ENCODE measurements at regions not wholly inside any gene's neighbourhood (a gene's known extent, or its start where the extent isn't known, plus 50 kb on each side); places are given as distances from the start of the nearest gene placed in this dataset.
"Not testable (repeated sequence)": the region's sequence is repeated elsewhere in the genome, so short reads cannot be mapped to it uniquely, and the experiment has no call there.

DNA sequence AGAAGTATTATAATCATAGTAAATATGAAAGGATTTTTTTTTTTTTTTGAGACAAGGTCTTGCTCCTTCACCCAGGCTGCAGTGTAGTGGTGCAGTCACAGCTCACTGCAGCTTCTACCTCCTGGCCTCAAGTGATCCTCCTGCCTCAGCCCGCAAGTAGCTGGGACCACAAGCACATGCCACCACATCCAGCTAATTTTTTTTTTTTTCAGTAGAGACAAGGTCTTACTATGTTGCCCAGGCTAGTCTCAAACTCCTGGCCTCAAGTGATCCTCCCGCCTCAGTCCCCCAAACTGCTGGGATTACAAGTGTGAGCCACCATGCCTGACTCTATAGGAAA is 86.2 kb upstream of the FOXN2 start:
- FAIRE-seq, result no peak

- no peak for FAIRE-seq
These were observed 85.4 kb upstream of the FOXN2 start for GRCh38 chr2:48229063-48229462.

DNA sequence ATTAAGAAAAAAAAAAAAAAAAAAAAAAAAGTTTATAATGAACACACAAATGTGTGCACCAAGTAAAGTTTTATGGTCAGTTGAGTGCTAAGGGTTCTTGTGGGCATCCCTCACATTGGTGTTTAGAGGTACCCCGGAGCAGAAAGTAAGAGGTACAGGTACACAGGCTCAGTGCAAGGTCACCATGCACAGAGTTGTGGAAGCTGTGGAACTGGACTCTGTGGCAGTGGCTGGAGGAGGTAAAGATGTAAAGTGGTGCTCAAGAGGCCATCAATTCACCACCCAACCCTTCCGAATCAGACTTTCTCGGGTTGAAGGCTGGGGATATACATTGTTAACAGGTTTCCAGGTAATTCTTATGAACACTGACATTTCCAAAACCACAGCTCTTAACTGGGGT is 83.6 kb upstream of the FOXN2 start:
- FAIRE-seq, result no peak

DNA sequence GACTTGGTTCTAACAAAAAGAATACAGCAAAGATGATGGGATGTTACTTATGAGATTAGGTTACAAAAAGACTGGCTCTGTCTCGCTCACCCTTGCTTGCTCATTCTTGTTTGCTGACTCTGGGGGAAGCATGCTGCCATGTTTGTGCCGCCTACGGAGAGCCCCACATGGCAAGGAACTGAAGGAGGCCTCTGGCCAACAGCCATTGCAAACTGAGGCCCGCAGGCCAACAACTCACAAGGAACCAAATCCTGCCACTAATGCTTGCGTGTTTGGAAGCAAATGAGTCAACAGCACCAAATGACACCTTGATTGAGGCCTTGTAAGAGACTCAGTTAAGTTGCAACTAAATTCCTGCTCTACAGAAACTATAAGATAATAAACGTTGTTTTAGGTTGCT is 82.1 kb upstream of the FOXN2 start:
- no peak for FAIRE-seq

DNA sequence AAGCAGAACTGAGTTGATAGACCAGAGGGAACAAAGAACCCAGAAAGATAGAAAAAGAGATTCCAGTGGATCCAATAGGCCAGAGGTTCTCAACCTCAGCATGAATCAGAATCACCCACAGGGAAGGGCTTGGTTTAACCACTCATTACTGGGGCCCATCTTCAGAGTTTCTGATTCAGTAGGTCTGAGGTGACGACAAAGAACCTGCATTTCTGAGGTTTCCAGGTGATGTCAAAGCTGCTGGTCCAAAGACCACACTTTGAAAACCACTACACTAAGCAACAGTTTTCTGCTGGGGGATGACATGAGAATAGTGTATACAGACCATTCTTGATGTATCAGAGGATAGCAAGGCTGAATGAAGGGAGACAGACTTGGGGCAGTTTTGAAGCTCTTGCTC is 81.5 kb upstream of the FOXN2 start:
- FAIRE-seq, result no peak

GRCh38 chr2:48233824-48234223 is 80.7 kb upstream of the FOXN2 start:
- not testable (repeated sequence) for FAIRE-seq

DNA sequence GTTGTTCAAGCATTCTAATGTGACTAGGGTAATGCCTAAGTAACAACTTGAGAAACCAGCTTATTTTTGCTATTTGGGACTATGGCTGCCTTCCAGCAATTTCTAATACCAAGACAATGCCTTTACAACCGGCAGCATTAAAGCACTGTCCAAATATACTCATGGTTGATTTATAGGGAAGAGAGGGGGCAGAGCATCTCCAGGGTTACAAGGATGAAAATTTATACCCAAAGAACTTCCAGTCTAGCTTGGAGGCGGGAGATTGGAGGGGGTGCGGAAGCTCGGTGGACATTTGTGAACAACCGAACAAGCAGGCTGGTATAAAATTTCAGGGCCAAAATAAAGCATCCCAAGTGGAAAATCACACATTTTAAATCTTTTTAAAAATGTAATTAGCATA is 79.4 kb upstream of the FOXN2 start:
- FAIRE-seq, result no peak

DNA sequence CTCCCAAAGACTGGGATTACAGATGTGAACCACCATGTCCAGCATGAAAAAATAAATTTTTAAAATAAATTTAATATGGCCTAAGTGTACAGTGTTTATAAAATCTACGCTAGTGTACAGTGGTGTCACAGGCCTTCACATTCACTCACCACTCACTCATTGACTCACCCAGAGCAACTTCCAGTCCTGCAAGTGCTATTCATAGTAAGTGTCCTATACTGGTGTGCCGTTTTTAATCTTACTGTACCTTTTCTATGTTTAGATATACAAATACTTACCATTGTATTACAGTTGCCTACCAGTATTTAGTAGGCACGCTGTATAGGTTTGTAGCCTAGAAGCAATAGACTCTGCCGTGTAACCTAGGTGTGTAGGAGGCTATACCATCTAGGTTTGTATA is 76.1 kb upstream of the FOXN2 start:
- FAIRE-seq, result no peak

- FAIRE-seq, result no peak
These were observed 73.6 kb upstream of the FOXN2 start for GRCh38 chr2:48240912-48241311.

DNA sequence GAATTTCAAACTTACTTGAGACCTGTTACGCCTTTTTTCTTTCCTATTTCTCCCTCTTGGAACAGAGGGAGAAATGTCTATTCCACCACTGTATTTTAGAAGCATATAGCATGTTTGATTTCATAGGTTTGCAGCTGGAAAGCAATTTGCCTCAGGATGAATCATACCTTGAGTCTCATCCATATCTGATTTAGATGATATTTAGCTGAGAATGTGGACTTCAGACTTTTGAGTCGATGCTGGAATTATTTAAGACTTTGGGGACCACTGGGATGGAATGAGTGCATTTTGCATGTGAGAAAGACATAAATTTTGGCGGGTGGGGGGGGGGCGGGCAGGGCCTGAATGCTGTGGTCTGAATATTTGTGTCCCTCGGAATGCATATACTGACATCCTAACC is 67.3 kb upstream of the FOXN2 start:
- no peak for FAIRE-seq

DNA sequence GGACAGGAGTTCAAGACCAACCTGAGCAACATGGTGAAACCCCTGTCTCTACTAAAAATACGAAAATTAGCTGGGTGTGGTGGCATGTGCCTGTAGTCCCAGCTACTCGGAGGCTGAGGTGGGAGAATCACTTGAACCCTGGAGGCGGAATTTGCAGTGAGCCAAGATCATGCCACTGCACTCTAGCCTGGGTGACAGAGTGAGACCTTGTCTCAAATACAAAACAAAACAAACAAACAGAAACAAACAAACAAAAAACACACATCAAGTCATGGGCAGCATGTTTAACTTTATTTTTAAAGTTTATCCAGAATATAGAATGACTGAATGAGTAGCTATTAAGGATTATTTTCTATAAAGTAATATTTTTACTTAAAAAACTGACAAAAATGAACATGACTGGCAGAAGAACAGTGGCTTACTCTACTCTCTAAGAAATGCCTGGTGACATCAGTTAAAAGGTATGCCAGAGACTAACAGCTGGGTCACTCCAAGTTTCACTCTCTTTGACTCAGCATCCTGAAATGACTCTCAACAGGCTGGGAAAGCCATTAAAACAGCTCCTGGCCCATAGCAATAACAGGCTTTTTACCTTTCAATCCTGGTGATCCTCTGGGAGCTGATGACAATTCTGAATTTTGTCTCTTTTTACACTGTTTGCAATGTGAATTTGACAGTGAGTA is 66.1 kb upstream of the FOXN2 start:
- no peak for FAIRE-seq

DNA sequence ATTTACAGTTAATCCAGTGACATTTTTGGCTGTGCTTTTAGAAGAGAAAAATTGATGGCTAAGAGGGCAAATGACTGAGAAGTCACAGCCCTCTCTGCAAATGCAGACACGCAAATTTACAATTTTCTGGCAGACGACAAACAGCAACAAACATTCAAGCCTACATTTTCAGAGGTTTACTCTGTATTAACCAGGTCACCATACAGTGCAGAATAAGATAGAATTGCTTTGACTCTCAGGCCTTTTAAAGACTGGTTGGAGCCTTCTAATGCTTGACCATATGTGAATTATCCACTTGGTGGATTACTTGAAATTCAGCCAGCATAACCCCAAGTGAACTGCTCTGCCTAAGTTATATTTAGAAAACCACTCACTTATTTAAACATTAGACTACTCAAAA is 65.5 kb upstream of the FOXN2 start:
- FAIRE-seq, result no peak

DNA sequence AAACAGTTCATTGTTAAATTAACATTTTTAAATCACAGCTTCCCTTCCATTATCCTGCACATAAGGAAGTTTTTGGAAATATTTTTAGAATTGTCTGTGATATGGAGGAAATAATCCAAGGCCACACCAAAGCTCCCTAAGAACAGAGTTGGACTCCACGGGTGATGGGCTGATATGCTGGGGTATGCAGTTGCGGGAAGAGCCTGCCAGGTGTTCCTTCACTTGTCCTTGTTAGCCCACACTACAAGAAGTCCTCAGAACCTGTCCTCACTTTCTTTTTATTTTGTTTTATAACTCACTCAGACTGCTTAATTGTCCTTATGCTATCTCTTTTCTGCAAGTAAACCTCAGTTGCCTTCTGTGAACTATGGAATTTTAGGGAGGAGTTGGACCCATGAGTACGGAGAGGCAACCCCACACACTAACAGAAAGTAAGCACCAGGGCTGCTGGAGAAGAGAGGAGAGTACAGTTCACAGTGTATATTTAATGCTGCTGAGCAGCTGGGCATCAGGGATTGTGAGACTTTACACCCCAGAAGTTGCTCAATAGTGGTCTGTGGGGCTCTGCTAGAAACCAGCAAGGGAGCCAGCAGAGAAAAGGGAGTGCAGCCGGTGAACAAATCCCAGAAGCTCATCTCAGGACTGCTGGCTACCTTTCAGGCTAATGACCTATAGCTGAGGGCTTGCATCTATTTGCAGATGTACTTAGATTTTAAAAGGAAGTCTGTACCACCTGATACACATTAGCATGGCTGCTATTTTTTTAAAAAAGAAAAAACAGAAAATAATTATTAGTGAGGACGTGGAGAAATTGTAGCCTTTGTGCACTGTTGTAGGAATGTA is 64.6 kb upstream of the FOXN2 start:
- no peak for FAIRE-seq

- no peak for FAIRE-seq
These were observed 64.0 kb upstream of the FOXN2 start for GRCh38 chr2:48250474-48250844.

DNA sequence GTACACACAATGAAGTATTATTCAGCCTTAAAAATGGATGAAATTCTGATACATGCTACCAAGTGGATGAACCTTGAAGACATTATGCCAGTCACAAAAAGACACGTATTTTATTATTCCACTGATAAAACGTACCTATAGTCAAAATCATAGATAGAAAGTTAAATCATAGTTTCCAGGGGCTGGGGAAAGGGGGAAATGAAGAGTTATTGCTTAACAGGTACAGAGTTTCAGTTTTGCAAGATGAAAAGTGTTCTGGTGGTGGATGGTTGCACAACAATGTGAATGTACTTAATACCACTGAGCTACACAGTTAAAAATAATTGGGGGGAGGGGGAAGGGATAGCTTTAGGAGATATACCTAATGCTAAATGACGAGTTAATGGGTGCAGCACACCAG is 63.5 kb upstream of the FOXN2 start:
- FAIRE-seq, result no peak

DNA sequence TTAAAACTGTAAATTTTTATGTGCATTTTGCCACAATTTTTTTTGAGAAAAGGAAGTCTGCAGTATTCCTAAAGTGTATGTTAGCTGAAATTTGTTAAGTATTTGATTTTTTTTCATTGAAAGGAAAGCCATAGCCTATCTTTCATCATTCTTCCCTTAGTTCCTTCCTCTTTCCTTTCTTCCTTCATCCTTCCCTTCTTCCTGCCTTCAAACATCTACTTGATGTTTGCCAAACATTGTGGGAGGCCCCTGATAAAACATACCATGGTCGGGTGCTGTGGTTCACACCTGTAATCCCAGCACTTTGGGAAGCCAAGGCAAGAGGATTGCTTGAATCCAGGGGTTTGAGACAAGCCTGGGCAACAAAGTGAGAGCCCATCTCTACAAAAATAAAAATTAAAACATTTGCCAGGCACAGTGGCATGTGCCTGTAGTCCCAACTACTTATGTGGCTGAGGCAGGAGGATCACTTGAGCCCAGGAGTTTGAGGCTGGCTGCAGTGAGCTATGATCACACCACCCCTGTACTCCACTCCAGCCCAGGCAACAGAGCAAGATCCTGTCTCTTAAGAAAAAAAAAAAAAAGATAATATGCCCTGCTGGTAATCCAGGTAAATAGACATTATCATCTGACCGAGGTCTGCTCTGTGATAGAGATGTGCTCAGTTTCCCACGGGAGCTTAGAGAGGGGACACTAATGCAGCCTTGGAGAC is 62.9 kb upstream of the FOXN2 start:
- no peak for FAIRE-seq

GRCh38 chr2:48253301-48253700 is 61.2 kb upstream of the FOXN2 start:
- no peak for FAIRE-seq

GRCh38 chr2:48254839-48255238 is 59.6 kb upstream of the FOXN2 start:
- FAIRE-seq, result no peak

- no peak for FAIRE-seq
These were observed 57.0 kb upstream of the FOXN2 start for GRCh38 chr2:48257456-48257855.

DNA sequence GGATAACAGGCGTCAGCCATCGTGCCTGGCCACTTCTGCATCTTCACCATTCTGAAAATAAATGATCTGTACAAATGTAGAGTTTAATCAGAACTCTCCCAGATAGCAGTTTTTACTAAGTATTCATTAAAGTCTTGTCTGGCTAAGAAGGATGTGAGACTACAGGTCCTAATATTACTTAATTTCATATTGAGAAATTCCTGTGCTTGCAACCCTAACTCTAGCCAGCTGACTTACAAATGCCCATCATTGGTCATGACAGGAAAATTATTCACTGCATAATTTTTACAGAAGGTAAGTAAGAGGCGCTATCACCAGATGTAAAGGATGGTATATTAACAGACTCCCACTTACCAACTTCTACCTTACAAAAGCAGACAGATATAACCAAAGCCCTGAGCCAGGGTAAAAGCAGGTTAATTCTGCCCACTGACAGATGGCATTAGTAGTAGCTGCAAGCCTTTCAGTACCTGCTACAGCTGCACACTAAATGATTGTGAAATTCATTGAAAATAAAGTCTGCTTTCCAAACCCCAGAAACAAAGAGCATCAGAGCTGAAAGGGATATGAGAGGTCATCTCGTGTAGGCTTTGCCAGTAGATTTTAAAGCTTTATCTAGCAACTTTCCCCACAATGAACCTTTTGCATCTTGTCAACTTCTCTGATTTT is 55.9 kb upstream of the FOXN2 start:
- no peak for FAIRE-seq

- no peak for FAIRE-seq
These were observed 54.7 kb upstream of the FOXN2 start for GRCh38 chr2:48259811-48260210.

- no peak for FAIRE-seq
These were observed 49.9 kb upstream of the FOXN2 start for GRCh38 chr2:48264627-48265026.
